ENCODE measurements at regions not wholly inside any gene's neighbourhood (a gene's known extent, or its start where the extent isn't known, plus 50 kb on each side); places are given as distances from the start of the nearest gene placed in this dataset.
A peak's percentile ranks its signal among the peaks of the same experiment; 100 is the strongest.

GRCh38 chr21:16419188-16419921, 689.6 kb downstream of the USP25 start:
- H3K27me3 ChIP-seq (ENCODE audit: insufficient read depth, low read length) = no peaks in the 10 kb centered on the region
- H4K91ac ChIP-seq (ENCODE audit: low read depth, low read length) = no peak overlapping the region
- no peak overlapping the region for H3K27ac ChIP-seq (ENCODE audit: low read depth, low read length)
- no peak for DNase-seq
- H3K9ac ChIP-seq (ENCODE audit: low read length) = no peak overlapping the region
- H2AFZ ChIP-seq (ENCODE audit: insufficient read depth, low read length, poor library complexity) = no peak overlapping the region
- H2AK5ac ChIP-seq (ENCODE audit: low read length) = no peak overlapping the region
- no peaks in the 10 kb centered on the region for H3K79me2 ChIP-seq (ENCODE audit: control insufficient read depth, insufficient read depth, low read length, poor library complexity)
- no peak overlapping the region for H3K23ac ChIP-seq (ENCODE audit: low read length)
- H3K79me1 ChIP-seq (ENCODE audit: low read length) = no peaks in the 10 kb centered on the region
- no peak overlapping the region for H4K8ac ChIP-seq (ENCODE audit: low read depth, low read length)
- no peaks in the 10 kb centered on the region for H3K4me1 ChIP-seq (ENCODE audit: control insufficient read depth in 1 of 2, insufficient read depth in 2 of 2, low read length in 2 of 2)
- no peak overlapping the region for H2BK120ac ChIP-seq (ENCODE audit: insufficient read depth, low read length, poor library complexity)
- H3K9me3 ChIP-seq (ENCODE audit: insufficient read depth, low read depth, low read length) = no peaks in the 10 kb centered on the region
- no peaks in the 10 kb centered on the region for H3K36me3 ChIP-seq (ENCODE audit: control insufficient read depth in 1 of 2, insufficient read depth in 2 of 2, low read length in 2 of 2)
- H3K4ac ChIP-seq (ENCODE audit: low read depth, low read length) = no peak overlapping the region
- no peak overlapping the region for H4K12ac ChIP-seq (ENCODE audit: low read depth, low read length)
- no peak overlapping the region for H3K4me2 ChIP-seq (ENCODE audit: low read length)
- no peak overlapping the region for H2BK5ac ChIP-seq (ENCODE audit: low read depth, low read length, poor library complexity)
- no CpG with 5 or more reads among the region's 14 CpGs for WGBS (ENCODE audit: extremely low coverage, insufficient coverage, insufficient read length)
- H3K14ac ChIP-seq (ENCODE audit: low read length) = no peak overlapping the region
- no peak overlapping the region for H2BK12ac ChIP-seq (ENCODE audit: low read length)
- H3K18ac ChIP-seq (ENCODE audit: low read length) = no peak overlapping the region
- H3K4me3 ChIP-seq (ENCODE audit: low read depth, low read length) = no peak overlapping the region

GRCh38 chr21:16420031-16420724, 690.4 kb downstream of the USP25 start:
- H3K9ac ChIP-seq (ENCODE audit: low read length) = no peak overlapping the region
- no peaks in the 10 kb centered on the region for H3K4me1 ChIP-seq (ENCODE audit: control insufficient read depth in 1 of 2, insufficient read depth in 2 of 2, low read length in 2 of 2)
- H3K9me3 ChIP-seq (ENCODE audit: insufficient read depth, low read depth, low read length) = no peaks in the 10 kb centered on the region
- H2AFZ ChIP-seq (ENCODE audit: insufficient read depth, low read length, poor library complexity) = no peak overlapping the region
- no peak overlapping the region for H4K8ac ChIP-seq (ENCODE audit: low read depth, low read length)
- H2BK5ac ChIP-seq (ENCODE audit: low read depth, low read length, poor library complexity) = no peak overlapping the region
- H3K36me3 ChIP-seq (ENCODE audit: control insufficient read depth in 1 of 2, insufficient read depth in 2 of 2, low read length in 2 of 2) = no peaks in the 10 kb centered on the region
- peak; percentile 2 to 15 for DNase-seq
- no peaks in the 10 kb centered on the region for H3K27me3 ChIP-seq (ENCODE audit: insufficient read depth, low read length)
- no peak overlapping the region for H3K23ac ChIP-seq (ENCODE audit: low read length)
- H3K27ac ChIP-seq (ENCODE audit: low read depth, low read length) = no peak overlapping the region
- no peak overlapping the region for H3K18ac ChIP-seq (ENCODE audit: low read length)
- no peaks in the 10 kb centered on the region for H3K79me2 ChIP-seq (ENCODE audit: control insufficient read depth, insufficient read depth, low read length, poor library complexity)
- no CpG with 5 or more reads among the region's 4 CpGs for WGBS (ENCODE audit: extremely low coverage, insufficient coverage, insufficient read length)
- no peak overlapping the region for H3K4ac ChIP-seq (ENCODE audit: low read depth, low read length)
- H4K12ac ChIP-seq (ENCODE audit: low read depth, low read length) = no peak overlapping the region
- H4K91ac ChIP-seq (ENCODE audit: low read depth, low read length) = no peak overlapping the region
- H3K79me1 ChIP-seq (ENCODE audit: low read length) = no peaks in the 10 kb centered on the region
- no peak overlapping the region for H2BK120ac ChIP-seq (ENCODE audit: insufficient read depth, low read length, poor library complexity)
- no peak overlapping the region for H3K14ac ChIP-seq (ENCODE audit: low read length)
- no peak overlapping the region for H2BK12ac ChIP-seq (ENCODE audit: low read length)
- H3K4me3 ChIP-seq (ENCODE audit: low read depth, low read length) = no peak overlapping the region
- H2AK5ac ChIP-seq (ENCODE audit: low read length) = no peak overlapping the region
- H3K4me2 ChIP-seq (ENCODE audit: low read length) = no peak overlapping the region

GRCh38 chr21:16421007-16421406, 691.2 kb downstream of the USP25 start:
- WGBS (ENCODE audit: extremely low coverage, insufficient coverage, insufficient read length) = no CpG with 5 or more reads among the region's 2 CpGs

GRCh38 chr21:16421965-16422364, 692.2 kb downstream of the USP25 start:
- no peak overlapping the region for H4K91ac ChIP-seq (ENCODE audit: low read depth, low read length)
- DNase-seq = no peak
- no peak overlapping the region for H2BK12ac ChIP-seq (ENCODE audit: low read length)
- no peak overlapping the region for H3K4ac ChIP-seq (ENCODE audit: low read depth, low read length)
- no peaks in the 10 kb centered on the region for H3K27me3 ChIP-seq (ENCODE audit: insufficient read depth, low read length)
- no peak overlapping the region for H3K4me2 ChIP-seq (ENCODE audit: low read length)
- H2AFZ ChIP-seq (ENCODE audit: insufficient read depth, low read length, poor library complexity) = no peak overlapping the region
- H3K9ac ChIP-seq (ENCODE audit: low read length) = no peak overlapping the region
- H4K12ac ChIP-seq (ENCODE audit: low read depth, low read length) = no peak overlapping the region
- no peaks in the 10 kb centered on the region for H3K79me2 ChIP-seq (ENCODE audit: control insufficient read depth, insufficient read depth, low read length, poor library complexity)
- no peaks in the 10 kb centered on the region for H3K9me3 ChIP-seq (ENCODE audit: insufficient read depth, low read depth, low read length)
- no peak overlapping the region for H3K14ac ChIP-seq (ENCODE audit: low read length)
- no peaks in the 10 kb centered on the region for H3K36me3 ChIP-seq (ENCODE audit: control insufficient read depth in 1 of 2, insufficient read depth in 2 of 2, low read length in 2 of 2)
- no peaks in the 10 kb centered on the region for H3K79me1 ChIP-seq (ENCODE audit: low read length)
- no CpG with 5 or more reads among the region's 3 CpGs for WGBS (ENCODE audit: extremely low coverage, insufficient coverage, insufficient read length)
- no peak overlapping the region for H2BK120ac ChIP-seq (ENCODE audit: insufficient read depth, low read length, poor library complexity)
- no peak overlapping the region for H4K8ac ChIP-seq (ENCODE audit: low read depth, low read length)
- H2AK5ac ChIP-seq (ENCODE audit: low read length) = no peak overlapping the region
- no peak overlapping the region for H3K27ac ChIP-seq (ENCODE audit: low read depth, low read length)
- no peak overlapping the region for H3K4me3 ChIP-seq (ENCODE audit: low read depth, low read length)
- no peak overlapping the region for H3K18ac ChIP-seq (ENCODE audit: low read length)
- no peak overlapping the region for H2BK5ac ChIP-seq (ENCODE audit: low read depth, low read length, poor library complexity)
- H3K4me1 ChIP-seq (ENCODE audit: control insufficient read depth in 1 of 2, insufficient read depth in 2 of 2, low read length in 2 of 2) = no peaks in the 10 kb centered on the region
- H3K23ac ChIP-seq (ENCODE audit: low read length) = no peak overlapping the region

More at GRCh38 chr21:16421007-16421406, 691.2 kb downstream of the USP25 start:
- Histone ChIP-seq H3K18ac (ENCODE audit: low read length) (no peak overlapping the region), H2BK120ac (ENCODE audit: insufficient read depth, low read length, poor library complexity) (no peak overlapping the region), H3K14ac (ENCODE audit: low read length) (no peak overlapping the region), H3K79me1 (ENCODE audit: low read length) (no peaks in the 10 kb centered on the region), H4K91ac (ENCODE audit: low read depth, low read length) (no peak overlapping the region), H4K8ac (ENCODE audit: low read depth, low read length) (no peak overlapping the region), H3K4ac (ENCODE audit: low read depth, low read length) (no peak overlapping the region), H3K4me1 (ENCODE audit: control insufficient read depth in 1 of 2, insufficient read depth in 2 of 2, low read length in 2 of 2) (no peaks in the 10 kb centered on the region), H2AK5ac (ENCODE audit: low read length) (no peak overlapping the region), H3K9ac (ENCODE audit: low read length) (no peak overlapping the region), H3K27ac (ENCODE audit: low read depth, low read length) (no peak overlapping the region), H3K79me2 (ENCODE audit: control insufficient read depth, insufficient read depth, low read length, poor library complexity) (no peaks in the 10 kb centered on the region), H3K9me3 (ENCODE audit: insufficient read depth, low read depth, low read length) (no peaks in the 10 kb centered on the region), H2BK12ac (ENCODE audit: low read length) (no peak overlapping the region), H4K12ac (ENCODE audit: low read depth, low read length) (no peak overlapping the region), H3K4me2 (ENCODE audit: low read length) (no peak overlapping the region), H3K36me3 (ENCODE audit: control insufficient read depth in 1 of 2, insufficient read depth in 2 of 2, low read length in 2 of 2) (no peaks in the 10 kb centered on the region), H3K27me3 (ENCODE audit: insufficient read depth, low read length) (no peaks in the 10 kb centered on the region), H3K23ac (ENCODE audit: low read length) (no peak overlapping the region), H2BK5ac (ENCODE audit: low read depth, low read length, poor library complexity) (no peak overlapping the region), H2AFZ (ENCODE audit: insufficient read depth, low read length, poor library complexity) (no peak overlapping the region), H3K4me3 (ENCODE audit: low read depth, low read length) (no peak overlapping the region)
- no peak for DNase-seq
